ENCODE measurements at regions not wholly inside any gene's neighbourhood (a gene's known extent, or its start where the extent isn't known, plus 50 kb on each side); places are given as distances from the start of the nearest gene placed in this dataset.

- TF ChIP-seq POLR2AphosphoS5 (IDR thresholded peaks at IDR 0.05; ENCODE audit: low read depth, low read length) (no peak), SIN3A (IDR thresholded peaks at IDR 0.05; ENCODE audit: borderline replicate concordance, insufficient read depth, low read length) (no peak), TAF1 (IDR thresholded peaks at IDR 0.05; ENCODE audit: borderline replicate concordance, insufficient read depth, low read length) (no peak)
These were observed 791.6 kb upstream of the ARRDC4 start for GRCh38 chr15:97168704-97169475.

Data from PFSK-1 (cell line).